Hindlimb muscle (tissue), 1 donor: ENCODE measurements at regions not wholly inside any gene's neighbourhood (a gene's known extent, or its start where the extent isn't known, plus 50 kb on each side); places are given as distances from the start of the nearest gene placed in this dataset.
"Not testable (repeated sequence)": the region's sequence is repeated elsewhere in the genome, so short reads cannot be mapped to it uniquely, and the experiment has no call there.

Experiments
- DNase-seq: peaks from one replicate; pipeline ENCODE4 v3.0.0-alpha.2; 2013

- no peak for DNase-seq
These were observed 241.1 kb upstream of the TBX18 start for GRCh38 chr6:85005494-85005893.

- peak; percentile 81 for DNase-seq
These were observed 240.1 kb upstream of the TBX18 start for GRCh38 chr6:85004361-85004995.

- DNase-seq, result no peak
These were observed 238.4 kb upstream of the TBX18 start for GRCh38 chr6:85002847-85003246.

GRCh38 chr6:85000001-85000400 lies 235.6 kb upstream of the TBX18 start:
- DNase-seq, result no peak

GRCh38 chr6:84998223-84998622 lies 233.8 kb upstream of the TBX18 start:
- no peak for DNase-seq

DNA sequence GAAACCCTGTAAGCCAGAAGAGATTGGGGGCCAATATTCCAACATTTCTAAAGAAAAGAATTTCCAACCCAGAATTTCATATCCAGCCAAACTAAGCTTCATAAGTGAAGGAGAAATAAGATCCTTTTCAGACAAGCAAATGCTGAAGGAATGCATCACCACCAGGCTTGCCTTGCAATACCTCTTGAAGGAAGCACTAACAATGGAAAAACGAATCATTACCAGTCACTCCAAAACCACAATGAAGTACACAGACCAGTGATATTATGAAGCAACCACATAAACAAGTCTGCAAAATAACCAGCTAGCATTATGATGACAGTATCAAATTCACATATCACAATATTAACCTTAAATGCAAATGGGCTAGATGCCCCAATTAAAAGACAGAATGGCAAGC lies 224.4 kb upstream of the TBX18 start:
- DNase-seq, result not testable (repeated sequence)

DNA sequence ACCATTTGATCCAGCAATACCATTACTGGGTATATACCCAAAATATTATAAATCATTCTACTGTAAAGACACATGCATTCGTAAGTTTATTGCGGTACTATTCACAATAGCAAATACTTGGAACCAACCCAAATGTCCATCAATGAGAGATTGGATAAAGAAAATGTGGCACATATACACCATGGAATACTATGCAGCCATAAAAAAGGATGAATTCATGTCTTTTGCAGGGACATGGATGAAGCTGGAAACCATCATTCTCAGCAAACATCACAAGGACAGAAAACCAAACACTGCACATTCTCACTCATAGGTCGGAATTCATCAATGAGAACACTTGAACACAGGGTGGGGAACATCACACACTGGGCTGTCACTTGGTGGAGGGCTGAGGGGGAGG lies 221.1 kb upstream of the TBX18 start:
- not testable (repeated sequence) for DNase-seq

- no peak for DNase-seq
These were observed 215.1 kb upstream of the TBX18 start for GRCh38 chr6:84979541-84979940.

GRCh38 chr6:84977363-84977705 lies 212.9 kb upstream of the TBX18 start:
- no peak for DNase-seq

DNA sequence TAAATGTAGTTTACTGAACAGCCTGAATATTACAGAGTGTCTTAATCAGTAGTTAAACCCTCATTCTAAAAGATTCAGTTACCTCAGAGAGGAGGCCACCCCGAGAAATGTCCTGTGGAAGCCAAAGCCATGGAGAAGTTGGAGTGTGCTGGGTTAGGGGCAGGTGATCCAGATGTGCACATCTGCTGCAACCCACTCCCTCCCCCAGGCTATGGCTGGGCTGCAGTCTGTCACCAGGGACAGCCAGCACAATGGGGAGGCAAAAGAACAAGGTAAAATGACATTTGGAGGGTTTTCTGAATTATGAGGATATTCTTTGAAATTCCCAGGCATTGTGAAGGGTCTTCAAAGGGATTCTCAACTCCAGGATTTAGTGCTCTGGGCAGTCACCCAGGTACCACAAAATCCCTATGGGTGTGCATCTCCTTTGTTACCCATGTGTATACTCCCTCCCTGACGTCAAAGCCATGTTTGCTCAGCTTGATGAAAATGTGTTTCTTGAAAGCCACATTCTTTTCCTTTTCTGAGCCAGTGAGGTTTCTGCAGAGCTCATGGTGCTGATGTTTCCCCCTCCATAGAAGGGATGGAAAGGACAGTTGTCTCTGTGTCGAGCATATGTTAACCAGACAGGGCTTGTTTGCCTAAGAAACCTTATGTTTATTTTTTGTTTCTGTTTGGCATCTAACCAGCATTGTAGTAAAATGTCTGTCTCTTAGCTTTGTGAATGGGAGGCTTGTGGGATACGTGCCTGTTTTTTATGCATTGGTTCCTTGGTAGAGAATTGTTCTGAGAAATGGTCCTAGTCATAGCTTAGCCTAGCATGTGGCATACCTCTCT lies 212.3 kb upstream of the TBX18 start:
- DNase-seq, result no peak

- DNase-seq, result no peak
These were observed 210.9 kb upstream of the TBX18 start for GRCh38 chr6:84975316-84975715.

GRCh38 chr6:84973606-84974005 lies 209.2 kb upstream of the TBX18 start:
- no peak for DNase-seq

GRCh38 chr6:84967965-84968364 lies 203.6 kb upstream of the TBX18 start:
- no peak for DNase-seq

DNA sequence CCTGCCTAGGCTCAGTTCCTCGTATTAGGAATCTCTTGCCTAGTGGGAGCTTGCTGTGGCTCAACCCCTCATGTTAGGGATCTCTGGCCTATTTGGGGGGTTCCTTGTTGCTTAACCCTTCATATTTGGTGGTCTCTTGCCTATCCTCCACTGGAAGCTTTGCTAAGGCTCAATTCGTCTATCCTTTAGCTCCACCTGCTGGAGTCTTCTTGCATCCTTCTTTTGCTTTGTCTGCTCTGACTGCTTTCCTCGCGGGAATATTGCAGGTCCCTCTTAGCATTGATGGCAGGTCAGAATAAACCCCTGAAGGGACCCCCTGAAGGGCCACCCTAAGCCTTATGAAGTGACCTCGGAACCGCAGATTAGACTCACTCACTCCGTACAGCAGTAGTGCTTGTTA lies 203.0 kb upstream of the TBX18 start:
- no peak for DNase-seq

GRCh38 chr6:84953111-84953755 lies 188.8 kb upstream of the TBX18 start:
- DNase-seq, result no peak

DNA sequence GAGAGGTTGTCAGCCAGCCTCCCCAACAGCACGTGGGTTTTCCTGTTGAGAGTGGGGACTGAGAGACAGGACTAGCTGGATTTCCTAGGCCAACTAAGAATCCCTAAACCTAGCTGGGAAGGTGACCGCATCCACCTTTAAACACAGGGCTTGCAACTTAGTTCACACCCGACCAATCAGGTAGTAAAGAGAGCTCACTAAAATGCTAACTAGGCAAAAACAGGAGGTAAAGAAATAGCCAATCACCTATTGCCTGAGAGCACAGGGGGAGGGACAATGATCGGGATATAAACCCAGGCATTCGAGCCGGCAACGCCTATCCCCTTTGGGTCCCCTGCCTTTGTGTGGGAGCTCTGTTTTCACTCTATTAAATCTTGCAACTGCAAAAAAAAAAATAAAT lies 180.5 kb upstream of the TBX18 start:
- not testable (repeated sequence) for DNase-seq

DNA sequence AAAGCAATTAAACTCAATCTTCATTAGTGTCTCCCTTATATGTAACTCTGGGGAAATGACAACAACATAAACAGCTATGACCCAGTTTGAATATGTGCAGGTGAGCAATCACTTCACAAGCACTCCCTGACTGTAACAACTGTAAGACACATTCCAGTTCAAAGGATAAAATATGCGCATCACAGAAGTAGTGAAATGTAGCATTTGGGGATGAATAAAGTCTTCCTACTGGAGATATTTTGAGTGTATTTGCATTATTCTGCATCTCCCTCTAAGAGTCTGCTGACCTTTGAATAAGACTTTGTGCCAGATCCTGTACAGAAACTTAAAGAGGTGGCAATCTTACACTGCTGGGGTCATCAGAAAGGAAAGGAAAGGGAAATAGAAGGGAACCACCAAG lies 179.5 kb upstream of the TBX18 start:
- no peak for DNase-seq

GRCh38 chr6:84941609-84942008 lies 177.2 kb upstream of the TBX18 start:
- DNase-seq, result not testable (repeated sequence)

- no peak for DNase-seq
These were observed 164.8 kb upstream of the TBX18 start for GRCh38 chr6:84929212-84929611.

GRCh38 chr6:84927551-84927950 lies 163.2 kb upstream of the TBX18 start:
- no peak for DNase-seq

DNA sequence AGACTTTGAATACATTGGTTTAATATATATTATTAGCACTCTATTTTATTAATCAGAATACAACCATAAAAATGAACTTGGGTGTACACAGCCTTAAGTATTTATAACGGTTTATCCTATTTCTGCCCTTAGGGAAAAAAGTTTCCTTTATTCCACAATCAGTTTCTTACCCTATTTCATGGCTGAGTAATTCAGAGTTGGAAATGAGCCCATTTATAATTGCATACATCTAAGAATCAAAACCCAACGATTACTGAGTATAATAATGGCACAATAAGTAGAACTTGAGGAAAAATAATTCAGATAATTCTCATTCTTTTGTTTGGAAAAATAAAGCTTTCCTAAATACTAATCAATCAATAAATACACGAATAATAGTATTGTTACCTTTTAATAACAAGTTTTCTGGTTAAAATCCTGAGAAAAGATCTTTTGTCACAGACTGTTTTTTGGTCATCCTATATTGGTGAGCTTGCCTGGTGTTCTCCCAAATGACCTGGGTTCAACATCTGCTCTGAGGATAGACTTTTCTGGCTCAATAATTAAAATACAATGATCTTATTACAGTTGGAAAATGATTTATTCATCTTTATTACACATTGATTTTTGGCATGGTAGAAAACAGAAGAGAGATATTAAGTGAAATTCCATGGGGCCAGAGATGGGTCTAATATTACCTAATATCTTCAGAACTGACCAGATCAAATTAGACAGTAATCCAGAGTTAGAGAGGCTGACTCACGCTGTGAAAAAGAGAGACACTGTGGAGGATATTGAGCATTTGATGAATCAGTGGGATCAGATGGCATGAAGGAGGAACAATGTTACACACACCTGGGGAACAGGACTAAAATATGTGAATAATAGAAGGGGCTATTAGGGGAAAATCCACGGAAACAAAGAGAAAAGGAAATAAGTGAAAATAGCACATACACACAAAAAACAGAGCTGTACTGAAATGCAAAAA lies 162.1 kb upstream of the TBX18 start:
- DNase-seq, result no peak

DNA sequence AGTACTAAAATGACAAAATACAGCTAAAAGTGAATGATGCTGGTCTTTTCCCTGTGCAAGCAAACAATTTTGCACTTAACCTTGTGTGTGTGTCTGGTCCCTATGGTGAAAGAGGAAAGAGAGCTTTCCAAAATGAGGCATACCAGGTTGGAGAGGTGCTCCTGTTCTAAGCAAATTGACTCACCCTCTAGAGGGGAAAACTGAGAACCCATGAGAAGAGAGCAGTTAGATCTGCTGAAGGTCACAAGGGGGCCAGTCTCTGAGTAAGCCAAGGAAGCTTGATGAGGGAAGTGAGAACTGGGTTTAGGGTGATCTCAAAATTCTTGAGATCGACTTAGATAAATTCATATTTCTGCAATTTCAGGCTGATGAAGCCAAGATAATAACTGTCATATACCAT lies 157.5 kb upstream of the TBX18 start:
- DNase-seq, result no peak

- no peak for DNase-seq
These were observed 155.6 kb upstream of the TBX18 start for GRCh38 chr6:84920021-84920420.
